DMS79 treated with DMSO at 0.1 percent for 48 hours (cell line): ENCODE measurements at regions not wholly inside any gene's neighbourhood (a gene's known extent, or its start where the extent isn't known, plus 50 kb on each side); places are given as distances from the start of the nearest gene placed in this dataset.
"Not testable (repeated sequence)": the region's sequence is repeated elsewhere in the genome, so short reads cannot be mapped to it uniquely, and the experiment has no call there.

ENCODE experiments used
- DNase-seq: peaks from one replicate; lab custom pipeline; 2025; lab: John Stamatoyannopoulos, UW

GRCh38 chr7:112937651-112938415 lies 147.6 kb upstream of the TMEM168 start:
- DNase-seq, result no peak

- no peak for DNase-seq
Observed at GRCh38 chr7:112933598-112933997, 143.4 kb upstream of the TMEM168 start.

GRCh38 chr7:112930787-112931186 lies 140.6 kb upstream of the TMEM168 start:
- no peak for DNase-seq

GRCh38 chr7:112929421-112929820 lies 139.2 kb upstream of the TMEM168 start:
- DNase-seq, result no peak

- DNase-seq, result no peak
Observed at GRCh38 chr7:112926018-112926417, 135.8 kb upstream of the TMEM168 start.

GRCh38 chr7:112922546-112922945 lies 132.4 kb upstream of the TMEM168 start:
- not testable (repeated sequence) for DNase-seq

GRCh38 chr7:112916431-112916830 lies 126.2 kb upstream of the TMEM168 start:
- not testable (repeated sequence) for DNase-seq

- no peak for DNase-seq
Observed at GRCh38 chr7:112908086-112908485, 117.9 kb upstream of the TMEM168 start.

GRCh38 chr7:112907658-112908057 lies 117.5 kb upstream of the TMEM168 start:
- DNase-seq, result no peak

- DNase-seq, result no peak
Observed at GRCh38 chr7:112905950-112906349, 115.8 kb upstream of the TMEM168 start.

GRCh38 chr7:112905413-112905812 lies 115.2 kb upstream of the TMEM168 start:
- no peak for DNase-seq

GRCh38 chr7:112898432-112899290 lies 108.5 kb upstream of the TMEM168 start:
- DNase-seq, result no peak

GRCh38 chr7:112897839-112898431 lies 107.7 kb upstream of the TMEM168 start:
- no peak for DNase-seq

GRCh38 chr7:112896026-112896601 lies 105.9 kb upstream of the TMEM168 start:
- no peak for DNase-seq

GRCh38 chr7:112892263-112892662 lies 102.1 kb upstream of the TMEM168 start:
- no peak for DNase-seq

GRCh38 chr7:112891698-112892097 lies 101.5 kb upstream of the TMEM168 start:
- DNase-seq, result no peak

- DNase-seq, result no peak
Observed at GRCh38 chr7:112889834-112890438, 99.7 kb upstream of the TMEM168 start.

GRCh38 chr7:112889268-112889667 lies 99.1 kb upstream of the TMEM168 start:
- DNase-seq, result no peak

- no peak for DNase-seq
Observed at GRCh38 chr7:112888781-112889180, 98.6 kb upstream of the TMEM168 start.

- DNase-seq, result no peak
Observed at GRCh38 chr7:112887976-112888375, 97.8 kb upstream of the TMEM168 start.

- DNase-seq, result no peak
Observed at GRCh38 chr7:112887337-112887736, 97.1 kb upstream of the TMEM168 start.

GRCh38 chr7:112886208-112886607 lies 96.0 kb upstream of the TMEM168 start:
- DNase-seq, result no peak
